HUES6 (cell line): ENCODE measurements at regions not wholly inside any gene's neighbourhood (a gene's known extent, or its start where the extent isn't known, plus 50 kb on each side); places are given as distances from the start of the nearest gene placed in this dataset.

Experiments used
- H3K27ac ChIP-seq: 2 replicates; pipeline ENCODE4 v1.7.0; 2013; ENCODE audit warnings: low read depth, mild to moderate bottlenecking, low read length, inconsistent platforms
- H3K27me3 ChIP-seq: 2 replicates; pipeline ENCODE4 v1.6.1; 2013; ENCODE audit warnings: low read length; ENCODE audit not compliant: control insufficient read depth, insufficient read depth
- H3K36me3 ChIP-seq: 2 replicates; pipeline ENCODE4 v1.6.1; 2013; ENCODE audit warnings: low read length; ENCODE audit not compliant: control insufficient read depth, insufficient read depth
- H3K4me1 ChIP-seq: 2 replicates; pipeline ENCODE4 v1.6.1; 2013; ENCODE audit warnings: low read length; ENCODE audit not compliant: control insufficient read depth, insufficient read depth
- H3K4me3 ChIP-seq: 2 replicates; pipeline ENCODE4 v1.5.1; 2013; ENCODE audit warnings: low read depth, low read length
- H3K9ac ChIP-seq: one replicate; pipeline ENCODE4 v1.6.1; 2013; ENCODE audit warnings: mild to moderate bottlenecking, low read length
- H3K9me3 ChIP-seq: 2 replicates; pipeline ENCODE4 v1.6.1; 2013; ENCODE audit warnings: low read depth, low read length; ENCODE audit not compliant: control insufficient read depth, insufficient read depth

DNA sequence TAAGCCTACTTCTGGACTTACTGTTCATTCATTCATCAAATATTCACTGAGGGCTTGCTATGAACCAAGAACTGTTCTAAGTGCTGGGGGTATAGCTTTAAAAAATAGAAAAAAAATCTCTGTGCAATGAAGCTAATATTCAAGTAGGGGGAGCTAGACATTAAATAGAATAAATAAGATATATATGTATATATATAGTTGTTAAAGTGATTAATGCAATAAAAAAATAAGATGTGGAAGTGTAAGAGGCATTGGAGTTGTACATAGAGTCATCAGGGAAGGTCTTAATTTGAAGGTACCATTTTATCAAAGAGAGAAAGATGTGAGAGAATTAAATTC is 181.2 kb upstream of the AGR3 start:
- Histone ChIP-seq H3K4me1 (no peaks in the 10 kb centered on the region), H3K27ac (no peak overlapping the region), H3K36me3 (no peaks in the 10 kb centered on the region), H3K4me3 (no peak overlapping the region), H3K27me3 (no peaks in the 10 kb centered on the region), H3K9ac (no peak overlapping the region), H3K9me3 (no peaks in the 10 kb centered on the region)

DNA sequence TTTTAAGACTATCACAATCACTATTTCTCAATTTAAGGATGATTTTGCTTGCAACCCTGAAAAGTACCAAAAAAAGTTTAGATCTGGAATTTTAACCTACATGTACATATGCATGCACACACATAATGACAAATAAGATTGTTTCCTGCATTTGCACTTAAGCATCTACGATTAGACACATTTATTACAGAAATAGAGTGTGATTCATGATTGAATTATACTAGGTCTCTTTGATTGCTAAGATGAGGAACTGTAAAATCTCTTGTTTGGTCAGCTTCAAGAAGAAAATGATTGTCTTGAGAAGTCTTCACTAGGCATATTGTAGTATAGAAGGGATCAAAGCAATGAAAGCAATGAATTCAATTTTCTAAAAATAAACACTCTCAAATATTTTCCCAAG is 185.9 kb upstream of the AGR3 start:
- no peak overlapping the region for H3K27ac ChIP-seq
- H3K4me1 ChIP-seq = no peaks in the 10 kb centered on the region
- H3K9me3 ChIP-seq = no peaks in the 10 kb centered on the region
- no peak overlapping the region for H3K9ac ChIP-seq
- no peaks in the 10 kb centered on the region for H3K27me3 ChIP-seq
- no peak overlapping the region for H3K4me3 ChIP-seq
- no peaks in the 10 kb centered on the region for H3K36me3 ChIP-seq

DNA sequence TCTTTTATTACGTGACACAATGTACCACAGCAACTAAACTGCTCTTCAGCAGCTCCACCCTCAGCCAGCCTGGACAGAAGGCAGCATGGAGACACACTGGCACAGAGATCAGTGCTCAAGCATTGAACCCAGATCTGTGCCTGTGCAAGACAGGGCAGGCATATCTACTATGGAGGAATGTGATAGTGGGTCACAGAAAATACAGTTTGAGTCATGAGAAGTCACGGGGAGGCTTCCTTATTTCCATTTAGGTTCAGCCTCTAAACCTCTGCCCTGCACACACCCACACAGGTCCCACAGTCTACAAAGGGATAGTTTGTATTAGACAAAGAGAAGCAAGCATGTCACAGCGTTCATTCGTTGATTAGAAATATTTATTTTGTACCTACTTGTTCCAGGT is 187.4 kb upstream of the AGR3 start:
- Histone ChIP-seq H3K36me3 (no peaks in the 10 kb centered on the region), H3K27me3 (no peaks in the 10 kb centered on the region), H3K4me3 (no peak overlapping the region), H3K4me1 (no peaks in the 10 kb centered on the region), H3K9me3 (no peaks in the 10 kb centered on the region), H3K9ac (no peak overlapping the region), H3K27ac (no peak overlapping the region)

DNA sequence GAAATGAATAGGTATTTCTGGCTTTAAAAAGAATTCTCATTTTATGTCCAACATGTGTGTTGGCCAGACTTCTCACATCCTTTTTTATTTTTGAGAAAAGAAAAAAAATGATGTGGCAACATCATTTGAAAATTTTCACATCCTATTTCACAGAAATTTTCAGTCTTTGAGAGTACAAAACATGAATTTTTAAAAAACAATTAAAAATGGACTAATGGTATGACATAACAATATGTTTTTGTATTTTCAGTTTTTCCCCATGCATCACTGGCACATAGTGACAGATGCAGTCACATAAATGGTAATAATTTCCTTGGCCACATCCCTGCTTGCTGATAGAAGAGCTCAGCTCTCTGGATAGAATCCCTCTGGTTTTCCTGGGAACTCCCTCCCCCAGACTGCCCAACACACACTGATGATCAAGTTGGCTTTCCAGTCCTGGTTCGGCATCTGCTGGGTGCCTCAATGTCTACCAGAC is 188.5 kb upstream of the AGR3 start:
- H3K9ac ChIP-seq = no peak overlapping the region
- no peaks in the 10 kb centered on the region for H3K36me3 ChIP-seq
- H3K27ac ChIP-seq = no peak overlapping the region
- H3K4me1 ChIP-seq = no peaks in the 10 kb centered on the region
- no peaks in the 10 kb centered on the region for H3K27me3 ChIP-seq
- H3K9me3 ChIP-seq = no peaks in the 10 kb centered on the region
- H3K4me3 ChIP-seq = no peak overlapping the region

DNA sequence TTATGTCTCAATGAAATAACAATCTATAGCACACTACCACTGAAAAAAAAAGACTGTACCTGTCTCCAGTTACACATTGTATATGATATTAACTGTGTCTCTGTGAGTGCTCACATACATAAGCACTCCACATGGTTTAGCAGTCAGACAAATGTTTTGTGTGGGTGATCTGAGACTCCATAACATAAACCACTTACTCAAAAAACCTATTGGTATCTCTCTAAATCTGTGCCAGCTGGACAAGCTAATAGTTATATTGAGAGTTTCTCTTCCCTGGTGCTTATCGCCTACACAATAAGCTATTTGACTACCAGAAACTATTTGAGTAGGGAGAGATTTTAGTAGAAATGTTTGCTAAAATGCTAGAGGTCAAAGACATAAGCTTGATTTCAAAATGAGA is 190.1 kb upstream of the AGR3 start:
- Histone ChIP-seq H3K4me3 (no peak overlapping the region), H3K4me1 (no peaks in the 10 kb centered on the region), H3K36me3 (no peaks in the 10 kb centered on the region), H3K9ac (no peak overlapping the region), H3K27me3 (no peaks in the 10 kb centered on the region), H3K27ac (no peak overlapping the region), H3K9me3 (no peaks in the 10 kb centered on the region)

DNA sequence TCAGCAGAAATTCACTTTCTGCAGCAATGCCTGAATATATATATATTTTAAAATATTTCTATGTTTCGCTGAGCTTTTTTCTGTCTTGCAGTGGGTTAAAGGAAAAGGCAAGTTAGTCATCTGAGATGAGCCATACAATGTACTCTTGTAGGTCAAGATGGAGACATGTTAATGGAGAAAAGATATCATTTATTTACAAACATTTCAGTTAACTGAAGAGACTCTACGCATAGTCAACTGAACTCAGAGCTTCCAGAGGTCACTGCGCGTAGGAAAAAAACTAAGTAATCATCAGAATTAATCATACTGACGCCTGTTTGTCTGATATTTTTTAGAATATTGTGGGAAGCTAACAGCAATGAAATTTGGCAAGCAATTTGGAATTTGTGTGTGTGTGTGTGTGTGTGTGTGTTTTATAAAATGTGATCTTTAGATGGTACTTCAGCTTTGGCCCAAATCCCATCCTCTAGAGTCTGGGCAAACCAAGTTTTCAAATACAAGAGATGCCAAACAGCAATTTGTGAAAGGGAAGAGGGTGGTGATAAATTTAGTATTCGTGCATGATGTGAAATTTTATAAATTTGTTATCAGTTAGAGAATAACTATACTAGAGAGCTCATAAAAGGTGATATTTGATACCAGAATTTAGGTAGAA is 193.9 kb upstream of the AGR3 start:
- Histone ChIP-seq H3K27ac (no peak overlapping the region), H3K9ac (no peak overlapping the region), H3K4me1 (no peaks in the 10 kb centered on the region)

DNA sequence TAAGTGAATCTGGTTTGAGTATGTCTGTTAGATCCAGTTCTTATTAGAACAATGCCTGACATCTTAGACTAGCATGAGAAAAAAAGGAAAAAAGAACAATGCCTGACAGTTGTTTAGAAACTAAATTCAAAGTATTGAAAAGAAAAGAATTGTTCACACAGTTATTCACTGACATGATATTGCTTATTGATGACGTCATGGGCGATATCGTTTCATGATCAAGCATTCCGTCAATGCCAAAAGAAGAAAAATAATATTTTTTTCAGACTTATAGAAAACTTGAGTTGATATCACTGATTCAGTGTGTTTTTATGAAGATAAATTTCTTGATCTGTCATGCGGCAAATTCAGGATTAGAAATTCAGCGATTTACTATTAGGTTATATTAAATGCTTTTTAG is 196.5 kb upstream of the AGR3 start:
- no peaks in the 10 kb centered on the region for H3K4me1 ChIP-seq
- no peak overlapping the region for H3K4me3 ChIP-seq
- H3K27ac ChIP-seq = no peak overlapping the region
- H3K9me3 ChIP-seq = no peaks in the 10 kb centered on the region
- no peaks in the 10 kb centered on the region for H3K27me3 ChIP-seq
- H3K36me3 ChIP-seq = no peaks in the 10 kb centered on the region
- H3K9ac ChIP-seq = no peak overlapping the region

More for the DNA sequence above, 193.9 kb upstream of the AGR3 start:
- no peaks in the 10 kb centered on the region for H3K36me3 ChIP-seq
- no peak overlapping the region for H3K4me3 ChIP-seq
- no peaks in the 10 kb centered on the region for H3K27me3 ChIP-seq
- H3K9me3 ChIP-seq = no peaks in the 10 kb centered on the region

DNA sequence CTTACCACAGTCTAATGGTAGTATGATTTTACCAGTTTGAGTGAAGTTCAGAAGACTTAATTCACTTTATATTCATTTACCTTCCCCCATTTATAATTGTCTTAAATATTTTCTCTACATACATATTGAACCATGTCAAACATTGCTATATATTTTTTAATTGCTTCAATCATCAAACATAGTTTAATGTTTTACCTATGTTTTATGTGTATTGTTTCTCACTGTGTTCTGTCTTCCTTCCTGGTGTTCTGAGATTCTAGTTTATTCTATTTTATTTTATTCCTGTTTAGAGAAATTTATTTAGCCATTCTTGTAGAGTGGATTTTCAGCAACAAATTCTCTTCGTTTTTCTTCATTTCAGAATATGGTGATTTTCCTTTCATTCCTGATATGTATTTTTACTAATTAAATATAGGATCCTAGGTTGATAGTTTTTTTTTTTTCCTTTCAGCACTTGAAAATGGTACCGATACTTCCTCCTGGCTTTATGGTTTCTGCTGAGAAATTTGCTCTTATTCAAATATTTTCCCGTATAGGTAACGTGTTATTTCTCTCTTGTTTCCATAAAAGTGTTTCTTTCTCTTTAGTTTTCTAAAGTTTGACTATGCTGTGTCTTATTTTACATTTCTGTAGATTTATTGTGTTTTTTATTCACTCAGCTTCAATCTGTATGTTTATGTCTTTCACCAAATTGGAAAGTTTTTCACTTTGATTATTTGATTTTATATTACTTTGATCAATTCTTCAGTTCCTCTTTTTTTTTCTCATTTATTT is 201.8 kb upstream of the AGR3 start:
- H3K4me1 ChIP-seq = no peaks in the 10 kb centered on the region
- no peaks in the 10 kb centered on the region for H3K36me3 ChIP-seq
- no peaks in the 10 kb centered on the region for H3K9me3 ChIP-seq
- H3K27me3 ChIP-seq = no peaks in the 10 kb centered on the region
- H3K9ac ChIP-seq = no peak overlapping the region
- no peak overlapping the region for H3K27ac ChIP-seq
- H3K4me3 ChIP-seq = no peak overlapping the region

DNA sequence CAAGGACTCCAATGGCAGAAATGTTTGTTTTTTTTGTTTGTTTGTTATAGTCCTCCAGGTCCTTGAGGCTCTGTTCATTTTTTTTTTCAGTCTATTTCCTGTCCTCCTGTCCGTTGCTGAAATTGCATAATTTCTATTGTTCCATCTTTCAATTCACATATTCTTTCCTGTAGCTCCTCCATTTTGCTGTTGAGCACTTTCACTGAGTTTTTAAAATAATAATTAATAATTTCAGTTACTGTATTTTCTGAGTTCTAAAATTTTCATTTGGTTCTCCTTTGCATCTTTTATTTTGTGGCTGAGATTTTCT is 202.3 kb upstream of the AGR3 start:
- Histone ChIP-seq H3K4me3 (no peak overlapping the region), H3K9ac (no peak overlapping the region), H3K36me3 (no peaks in the 10 kb centered on the region), H3K27me3 (no peaks in the 10 kb centered on the region), H3K9me3 (no peaks in the 10 kb centered on the region), H3K4me1 (no peaks in the 10 kb centered on the region), H3K27ac (no peak overlapping the region)

DNA sequence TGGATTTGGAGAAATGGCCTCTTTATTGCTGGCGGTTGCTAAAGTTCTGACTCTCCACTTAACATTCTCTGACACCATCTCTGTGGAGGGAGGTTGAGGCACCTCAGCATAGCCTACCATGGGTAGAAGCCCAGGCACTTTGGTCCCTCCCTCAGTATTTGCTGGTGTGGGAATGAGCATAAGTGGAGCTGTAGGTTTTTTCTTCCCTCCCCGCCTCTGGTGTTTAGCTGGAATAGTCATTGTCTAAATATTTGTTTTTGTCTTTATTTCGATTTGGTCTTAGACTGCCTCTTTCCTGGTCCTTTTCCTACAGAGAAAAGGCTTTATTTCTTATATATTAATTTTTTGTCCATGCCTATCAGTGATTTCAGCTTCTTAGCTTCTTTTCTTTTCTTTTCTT is 203.4 kb upstream of the AGR3 start:
- Histone ChIP-seq H3K27me3 (no peaks in the 10 kb centered on the region), H3K36me3 (no peaks in the 10 kb centered on the region), H3K9me3 (no peaks in the 10 kb centered on the region), H3K27ac (no peak overlapping the region), H3K4me1 (no peaks in the 10 kb centered on the region), H3K9ac (no peak overlapping the region), H3K4me3 (no peak overlapping the region)

DNA sequence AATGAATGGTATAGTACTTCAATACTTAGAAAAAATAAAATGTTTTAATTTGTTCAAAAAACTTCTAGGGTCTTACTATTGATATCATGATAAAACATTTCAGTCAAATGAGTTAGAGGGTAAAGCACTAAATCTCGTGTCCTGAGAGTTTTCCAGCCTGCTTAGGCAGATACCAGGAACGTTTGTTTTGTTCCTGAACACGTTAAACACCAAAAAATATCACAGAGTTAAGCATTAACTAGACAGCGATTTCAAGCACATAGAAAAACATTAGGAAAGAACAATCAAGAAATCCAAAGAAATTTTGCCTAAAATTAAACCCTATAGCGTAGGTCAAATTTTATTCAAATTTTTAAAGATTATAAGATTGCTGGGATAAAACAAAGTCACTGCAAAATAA is 204.6 kb upstream of the AGR3 start:
- Histone ChIP-seq H3K9ac (no peak overlapping the region), H3K27me3 (no peaks in the 10 kb centered on the region), H3K4me1 (no peaks in the 10 kb centered on the region), H3K4me3 (no peak overlapping the region), H3K36me3 (no peaks in the 10 kb centered on the region), H3K9me3 (no peaks in the 10 kb centered on the region), H3K27ac (no peak overlapping the region)
